BJ (cell line): ENCODE measurements at regions not wholly inside any gene's neighbourhood (a gene's known extent, or its start where the extent isn't known, plus 50 kb on each side); places are given as distances from the start of the nearest gene placed in this dataset.
"Not testable (repeated sequence)": the region's sequence is repeated elsewhere in the genome, so short reads cannot be mapped to it uniquely, and the experiment has no call there.

Experiments
- CTCF ChIA-PET: fragments of 350-600 bp; formaldehyde crosslinking; extraction: SDS; loops from one replicate; lab custom pipeline; 2021; ENCODE audit warnings: antibody characterized with exemption, inconsistent platforms; lab: Yijun Ruan, JAX
- POLR2A ChIA-PET: fragments of 300-600 bp; sonication (Branson Sonifier 250); formaldehyde crosslinking; extraction: SDS; loops from one replicate; lab custom pipeline; 2021; ENCODE audit warnings: antibody characterized with exemption; lab: Charles Lee
- DNase-seq: peaks from one replicate; pipeline ENCODE4 v3.0.0-alpha.2; 2011; ENCODE audit warnings: low read depth
- H3K27me3 ChIP-seq: 2 replicates; pipeline ENCODE4 v1.6.0; 2011; ENCODE audit warnings: low read length; ENCODE audit not compliant: control insufficient read depth, insufficient read depth
- H3K36me3 ChIP-seq: 2 replicates; pipeline ENCODE4 v1.5.1; 2011; ENCODE audit warnings: low read length; ENCODE audit not compliant: control insufficient read depth, insufficient read depth
- H3K4me3 ChIP-seq: 2 replicates; pipeline ENCODE4 v1.5.1; 2011; ENCODE audit warnings: low read depth, mild to moderate bottlenecking, control low read depth, low read length
- CTCF ChIP-seq: IDR thresholded peaks from 2 replicates; pipeline ENCODE4 v1.5.1; 2011; ENCODE audit warnings: low read depth, mild to moderate bottlenecking, control low read depth, inconsistent platforms, low read length, moderate library complexity; ENCODE audit not compliant: insufficient read depth

DNA sequence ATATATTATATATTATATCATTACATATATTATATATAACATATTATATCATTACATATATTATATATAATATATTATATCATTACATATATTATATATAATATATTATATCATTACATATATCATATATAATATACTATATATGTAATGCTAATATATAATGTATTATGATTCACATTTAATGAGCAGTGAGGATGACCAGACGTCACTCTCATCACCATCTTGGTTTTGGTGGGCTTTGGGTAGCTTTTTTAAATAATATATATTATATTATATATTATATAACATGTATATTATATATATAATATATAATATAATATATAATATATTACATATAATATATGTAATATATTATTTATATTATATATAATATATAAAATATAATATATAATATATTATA, 1189.4 kb upstream of the AUTS2 start:
- ChIA-PET CTCF (no interaction called here), POLR2A (no interaction called here)
- no peak for DNase-seq
- TF ChIP-seq CTCF: no peak
- Histone ChIP-seq H3K4me3 (no peak overlapping the region), H3K36me3 (no peaks in the 10 kb centered on the region), H3K27me3 (no peaks in the 10 kb centered on the region)

DNA sequence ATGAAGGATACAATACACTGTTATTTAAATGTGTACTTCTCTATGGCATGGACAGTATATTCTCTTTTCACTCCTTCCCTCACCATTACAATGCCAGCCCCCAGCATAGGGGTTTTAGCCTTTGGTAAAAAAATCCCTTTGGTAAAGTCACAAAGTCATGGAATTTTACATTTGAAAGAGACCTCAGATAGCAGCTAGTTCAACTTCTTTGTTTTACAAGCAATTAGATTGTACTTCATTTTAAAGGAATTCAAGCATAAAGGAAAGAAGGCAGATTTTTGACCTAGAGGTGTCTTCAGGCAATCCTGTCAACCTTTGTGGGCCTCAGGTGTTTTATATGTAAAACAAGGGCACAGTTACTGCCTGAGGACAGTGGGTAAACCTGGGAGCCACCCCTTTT, 1188.4 kb upstream of the AUTS2 start:
- ChIA-PET POLR2A (no interaction called here), CTCF (no interaction called here)
- TF ChIP-seq CTCF: no peak
- no peak overlapping the region for H3K4me3 ChIP-seq
- H3K27me3 ChIP-seq: no peaks in the 10 kb centered on the region
- no peak for DNase-seq
- no peaks in the 10 kb centered on the region for H3K36me3 ChIP-seq

DNA sequence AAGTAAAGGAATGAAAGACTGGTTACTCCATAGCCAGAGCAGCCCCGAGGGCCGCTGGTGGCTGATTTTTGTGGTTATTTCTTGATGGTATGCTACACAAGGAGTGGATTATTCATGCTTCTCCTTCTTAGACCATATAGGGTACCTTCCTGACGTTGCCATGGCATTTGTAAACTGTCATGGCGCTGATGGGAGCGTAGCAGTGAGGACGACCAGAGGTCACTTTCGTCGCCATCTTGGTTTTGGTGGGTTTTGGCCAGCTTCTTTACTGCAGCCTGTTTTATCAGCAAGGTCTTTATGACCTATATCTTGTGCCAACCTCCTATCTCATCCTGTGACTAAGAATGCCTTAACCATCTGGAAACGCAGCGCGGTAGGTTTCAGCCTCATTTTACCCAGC, 1187.6 kb upstream of the AUTS2 start:
- H3K27me3 ChIP-seq, DNase-seq, H3K4me3 ChIP-seq, POLR2A ChIA-PET, CTCF ChIA-PET, H3K36me3 ChIP-seq: not testable (repeated sequence)

DNA sequence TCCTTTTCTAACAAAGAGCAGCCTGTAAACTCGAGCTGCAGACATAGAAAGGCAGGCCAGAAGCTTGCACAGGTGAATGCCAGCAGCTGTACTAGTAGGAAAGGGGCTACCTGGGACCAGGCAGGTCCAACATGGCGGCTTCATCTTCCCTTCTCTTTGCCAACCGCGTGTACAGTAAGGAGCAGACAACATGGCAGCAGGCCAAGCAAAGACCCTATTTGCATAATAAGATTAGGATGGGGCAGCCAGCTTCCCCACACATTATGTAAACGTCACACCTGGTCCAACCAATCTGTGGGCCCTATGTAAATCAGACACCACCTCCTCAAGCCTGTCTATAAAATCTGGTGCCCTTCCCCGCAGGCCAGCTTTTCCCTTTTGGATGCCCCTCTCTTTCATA, 1186.5 kb upstream of the AUTS2 start:
- no peak for DNase-seq
- TF ChIP-seq CTCF: no peak
- ChIA-PET CTCF (no interaction called here), POLR2A (no interaction called here)
- H3K4me3 ChIP-seq: no peak overlapping the region
- no peaks in the 10 kb centered on the region for H3K27me3 ChIP-seq
- no peaks in the 10 kb centered on the region for H3K36me3 ChIP-seq

- Histone ChIP-seq H3K4me3 (no peak overlapping the region), H3K36me3 (no peaks in the 10 kb centered on the region), H3K27me3 (no peaks in the 10 kb centered on the region)
- CTCF ChIA-PET: no interaction called here
- no peak for TF ChIP-seq CTCF
- POLR2A ChIA-PET: no interaction called here
- no peak for DNase-seq
These were observed 1183.4 kb upstream of the AUTS2 start for GRCh38 chr7:68414631-68415425.

GRCh38 chr7:68417002-68417401, 1181.3 kb upstream of the AUTS2 start:
- POLR2A ChIA-PET: no interaction called here
- H3K4me3 ChIP-seq: no peak overlapping the region
- no peak for DNase-seq
- H3K36me3 ChIP-seq: no peaks in the 10 kb centered on the region
- CTCF ChIA-PET: no interaction called here
- H3K27me3 ChIP-seq: no peaks in the 10 kb centered on the region
- TF ChIP-seq CTCF: no peak
